NCI-H1417 (cell line): ENCODE measurements at regions not wholly inside any gene's neighbourhood (a gene's known extent, or its start where the extent isn't known, plus 50 kb on each side); places are given as distances from the start of the nearest gene placed in this dataset.

Experiments used
- DNase-seq, 3 experiments: peaks; one replicate each; lab custom pipeline; 2025; lab: John Stamatoyannopoulos, UW

DNA sequence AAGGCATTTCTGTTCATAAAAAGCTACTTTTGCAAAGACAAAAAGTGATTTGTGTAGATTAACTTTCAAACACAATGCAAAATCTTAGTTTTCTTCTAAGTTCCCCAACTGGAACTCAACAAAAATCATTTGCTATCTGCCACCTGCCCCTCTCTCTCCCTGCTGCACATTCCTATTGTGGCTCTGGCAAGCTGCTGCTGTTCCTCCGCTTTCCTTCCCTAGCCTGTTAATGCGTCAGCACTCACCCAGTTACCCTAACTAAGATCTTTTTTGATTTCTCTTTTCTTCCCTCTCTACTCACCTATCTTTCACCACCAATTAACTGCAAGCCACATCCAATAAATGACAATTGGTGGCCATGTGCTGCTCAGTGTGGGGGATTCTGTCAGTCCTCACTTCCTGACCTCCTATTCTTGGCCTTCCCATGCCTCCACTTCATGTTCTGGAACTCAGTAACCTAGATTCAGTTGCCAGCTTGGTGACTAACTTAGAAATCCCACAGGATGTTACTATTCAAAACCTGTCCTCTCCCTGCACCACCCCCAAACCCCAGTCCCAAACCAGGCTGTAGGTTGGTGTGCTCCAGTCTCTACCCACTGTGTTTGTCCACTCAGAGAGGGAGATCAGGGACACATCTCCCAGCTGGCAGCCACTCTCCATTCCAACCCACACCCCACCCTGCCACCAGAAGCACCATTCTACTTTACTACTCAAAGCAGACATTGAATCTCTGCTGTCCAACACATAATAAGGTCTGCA lies 140.2 kb upstream of the CTTNBP2 start:
- DNase-seq: no peak

DNA sequence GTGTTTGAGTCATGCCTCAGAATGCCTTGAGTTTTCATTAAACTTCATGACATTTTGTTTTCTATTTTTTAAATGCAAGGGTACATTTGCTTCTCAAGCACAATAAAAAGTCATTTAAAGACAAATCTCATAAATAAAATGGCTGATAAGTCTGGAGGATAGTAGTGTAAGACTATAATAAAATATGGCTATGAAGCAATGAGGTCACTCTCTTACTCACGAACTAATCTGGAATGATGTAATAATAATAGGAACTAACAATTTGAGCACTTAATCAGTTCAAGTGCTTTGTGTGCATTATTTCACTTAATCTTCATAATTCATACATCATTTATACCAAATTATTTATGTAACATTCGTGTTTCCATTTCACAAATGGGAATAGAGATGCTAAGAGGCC lies 149.3 kb upstream of the CTTNBP2 start:
- DNase-seq: no peak

DNA sequence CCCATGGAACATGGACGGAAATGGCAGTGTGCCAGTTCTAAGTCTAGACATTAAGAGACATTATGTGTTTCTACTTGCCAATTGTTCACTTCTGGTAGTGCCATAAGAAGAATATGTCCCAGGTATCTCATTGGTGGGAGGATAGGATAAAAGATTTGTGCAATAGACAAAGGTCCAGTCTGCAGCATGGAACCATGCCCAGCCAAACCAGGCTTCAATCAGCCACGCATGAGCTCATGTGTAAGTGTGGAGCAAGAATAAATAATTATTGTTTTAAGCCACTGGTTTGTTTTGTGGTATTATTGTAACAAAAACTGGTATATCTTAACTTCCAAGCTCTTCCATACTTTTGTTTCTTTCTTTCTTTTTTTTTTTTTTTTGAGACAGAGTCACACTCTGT lies 153.6 kb upstream of the CTTNBP2 start:
- DNase-seq: no peak

DNA sequence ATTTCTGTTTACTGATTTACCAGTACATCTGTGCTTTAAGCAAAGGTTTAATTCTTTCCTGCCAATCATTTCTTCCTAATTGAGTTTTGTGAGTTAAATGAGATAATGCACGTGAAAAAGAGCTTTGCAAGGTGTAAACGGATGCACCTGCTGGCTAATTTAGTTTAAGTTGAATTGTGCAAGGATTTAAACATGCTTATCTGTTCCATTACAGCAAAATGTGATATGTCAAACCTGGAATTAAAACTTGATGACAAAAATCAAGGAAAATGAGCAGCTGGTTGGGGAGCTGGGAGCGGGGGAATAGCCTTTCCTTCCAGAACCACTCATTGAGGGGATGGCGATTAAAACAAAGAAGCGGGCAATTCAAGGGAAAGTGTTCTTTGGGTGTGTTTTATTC lies 155.0 kb upstream of the CTTNBP2 start:
- DNase-seq: no peak

DNA sequence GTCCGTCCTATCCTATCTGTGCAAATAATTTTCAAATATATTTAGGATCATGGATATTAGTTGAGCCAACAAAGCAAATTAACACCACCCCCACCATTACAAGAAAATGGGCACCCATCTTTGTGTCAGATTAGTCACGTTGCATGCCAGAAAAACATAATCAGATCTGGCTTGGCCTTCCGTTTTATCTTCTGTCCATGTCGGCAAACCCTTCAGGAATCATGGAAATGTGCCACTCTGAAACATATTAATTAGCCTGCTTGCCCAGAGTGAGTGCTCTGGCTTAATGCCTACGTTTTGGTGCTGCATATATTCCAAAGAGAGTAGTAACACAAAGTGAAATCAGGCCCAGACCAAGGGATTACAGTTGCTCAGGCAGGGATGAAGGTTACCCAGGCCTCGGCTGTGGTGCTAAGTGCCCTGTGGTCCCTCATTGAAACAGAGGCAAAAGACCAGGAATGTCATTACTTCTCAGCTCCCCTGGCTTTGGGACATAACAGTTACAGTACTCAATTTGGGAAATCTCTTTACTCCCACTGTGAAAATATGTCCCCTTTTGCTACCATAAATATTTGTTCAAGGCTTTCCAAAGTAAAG lies 154.0 kb upstream of the LSM8 start:
- peak in 1 of 3 experiments; percentile 42 for DNase-seq

DNA sequence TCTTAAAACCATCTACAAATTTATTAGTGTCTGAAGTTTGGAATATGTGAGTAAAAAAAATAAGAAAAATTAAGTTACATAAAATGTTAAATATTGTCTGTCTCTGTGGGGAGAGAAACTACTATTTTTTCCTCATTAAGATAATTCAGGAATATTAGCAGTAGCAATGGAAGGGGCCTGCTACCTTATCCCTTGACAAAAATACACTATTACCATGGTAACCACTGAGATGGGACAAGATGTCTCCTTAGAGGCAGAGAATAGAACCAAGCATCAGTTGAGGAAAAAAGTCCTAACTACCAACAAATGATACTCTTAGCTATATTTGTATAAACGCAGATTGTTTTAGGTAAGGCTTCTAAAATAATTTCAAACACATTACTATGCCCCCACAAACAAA lies 150.7 kb upstream of the LSM8 start:
- DNase-seq: no peak

DNA sequence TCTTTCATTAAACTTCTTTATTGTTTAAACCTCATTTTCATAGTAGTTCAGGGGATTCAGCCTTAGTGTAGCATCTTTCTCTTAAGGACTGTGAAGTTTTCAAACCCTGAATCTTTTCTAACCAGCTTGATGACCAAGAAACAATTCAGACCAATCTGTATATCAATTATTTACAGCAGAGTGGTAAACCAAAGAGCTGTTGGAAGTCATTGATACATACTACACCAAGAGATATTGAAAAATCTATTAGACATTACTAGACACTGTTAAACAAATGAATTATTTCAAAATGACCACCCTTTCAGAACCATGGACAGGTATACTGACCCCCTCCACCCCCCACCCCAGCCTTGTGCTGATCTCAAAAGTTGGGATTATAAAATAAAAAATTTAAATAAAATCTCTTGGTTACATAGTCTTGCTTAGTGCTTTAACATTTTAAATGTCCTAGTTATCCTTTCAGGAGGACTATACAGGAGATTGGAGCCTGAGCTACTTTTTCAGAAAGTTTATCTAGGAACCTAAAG lies 143.9 kb upstream of the LSM8 start:
- no peak for DNase-seq

DNA sequence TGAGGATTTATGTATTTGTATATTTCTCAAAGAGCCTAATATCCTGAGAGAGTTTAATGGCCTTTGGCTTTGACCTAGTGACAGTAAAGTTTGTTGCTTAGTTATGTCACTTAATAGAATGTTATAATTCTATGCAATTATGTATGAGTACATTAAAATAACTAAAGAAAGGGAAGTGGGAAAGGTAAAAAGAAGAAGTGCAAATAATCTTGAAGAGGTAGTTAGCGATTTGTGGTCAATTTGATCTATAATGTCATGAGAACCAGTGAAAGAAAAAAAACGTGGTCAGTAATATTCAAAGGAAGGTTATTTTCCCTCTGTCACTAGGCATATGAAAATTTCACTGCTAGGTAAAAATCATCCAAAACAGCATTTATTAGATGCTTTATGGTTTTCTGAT lies 143.4 kb upstream of the LSM8 start:
- DNase-seq: no peak

DNA sequence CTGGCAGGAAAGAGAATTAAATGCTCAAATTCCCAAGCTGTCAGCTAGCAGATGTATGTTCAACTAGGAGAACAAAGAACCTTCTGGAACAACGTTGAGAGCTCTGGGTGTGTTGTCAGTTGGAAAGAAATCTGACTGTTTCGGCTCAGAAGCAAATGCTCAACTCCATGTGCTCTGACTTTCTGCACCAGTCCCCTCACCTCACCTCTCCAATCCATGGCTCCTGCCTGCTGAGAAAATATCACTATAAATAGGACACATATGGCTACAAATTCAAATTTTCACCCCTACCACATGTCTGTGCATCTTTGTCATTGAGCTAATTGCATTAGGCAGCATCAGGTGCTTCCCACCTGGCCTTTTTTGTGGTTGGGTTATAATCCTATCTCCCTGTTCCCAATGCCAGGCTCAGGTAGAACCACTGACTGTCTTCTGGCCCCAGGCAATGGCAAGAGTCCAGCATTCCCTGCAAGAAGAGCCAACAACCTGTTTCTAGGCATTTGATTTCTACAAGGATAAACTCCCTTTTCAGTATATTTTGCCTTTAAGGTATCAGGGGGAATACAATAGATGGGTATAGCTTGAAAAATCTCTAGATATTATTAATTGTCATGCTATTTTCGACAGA lies 142.6 kb upstream of the LSM8 start:
- DNase-seq: peak in 2 of 3 experiments; percentile 14 to 51

DNA sequence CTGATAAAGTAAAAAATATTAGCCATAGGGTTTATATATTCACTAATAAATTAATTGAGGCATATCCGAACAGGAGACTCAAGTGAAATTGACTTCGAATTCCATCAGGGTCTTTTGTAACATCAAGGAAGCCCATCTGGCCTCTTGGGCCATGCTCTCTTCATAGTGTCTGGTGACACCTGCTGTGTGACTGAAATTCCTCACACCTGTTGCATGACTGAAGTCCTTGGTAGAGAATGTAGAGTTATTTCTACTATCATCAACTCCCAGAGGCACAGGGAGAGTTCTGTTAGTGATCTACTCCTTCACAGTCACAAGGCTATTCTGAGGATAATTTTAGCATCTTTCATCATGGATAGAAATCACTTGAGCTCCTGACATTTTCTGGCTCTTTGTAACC lies 138.3 kb upstream of the LSM8 start:
- DNase-seq: no peak

DNA sequence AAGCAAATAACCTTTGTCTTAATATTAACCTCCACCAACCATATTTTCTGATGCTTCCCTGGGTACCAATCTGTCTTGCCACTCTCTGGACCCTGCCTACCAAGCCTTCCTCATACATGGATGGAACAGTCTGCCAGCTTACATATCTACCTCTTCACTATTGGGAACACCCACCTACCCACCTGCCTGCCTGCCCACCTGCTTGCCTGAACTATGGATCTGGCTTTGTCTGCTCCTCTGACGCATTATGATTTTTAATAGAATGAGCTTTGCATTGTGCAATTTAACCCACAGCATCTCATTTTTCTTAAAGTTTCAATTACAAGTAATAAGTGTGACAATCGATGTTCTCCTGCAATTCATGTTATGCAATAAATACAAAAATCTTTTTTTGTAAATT lies 137.9 kb upstream of the LSM8 start:
- DNase-seq: no peak

DNA sequence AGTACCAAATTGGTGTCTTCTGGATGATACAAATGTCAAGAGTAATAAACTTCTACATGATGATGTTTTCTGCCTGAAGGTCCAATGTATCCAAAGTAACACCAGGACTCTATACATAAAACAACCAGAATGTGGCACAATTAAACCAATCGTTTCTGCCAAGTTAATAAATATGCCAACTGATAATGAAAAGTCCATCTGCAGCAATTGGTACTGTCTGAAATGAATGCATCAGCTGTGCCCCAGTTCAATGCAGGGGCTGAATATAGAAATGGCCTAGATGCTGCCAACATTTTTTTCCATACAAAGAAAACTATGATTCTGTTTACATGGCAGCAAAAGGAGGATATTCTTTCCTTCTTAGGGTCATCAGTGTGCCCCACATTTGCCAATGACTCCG lies 137.2 kb upstream of the LSM8 start:
- DNase-seq: no peak

DNA sequence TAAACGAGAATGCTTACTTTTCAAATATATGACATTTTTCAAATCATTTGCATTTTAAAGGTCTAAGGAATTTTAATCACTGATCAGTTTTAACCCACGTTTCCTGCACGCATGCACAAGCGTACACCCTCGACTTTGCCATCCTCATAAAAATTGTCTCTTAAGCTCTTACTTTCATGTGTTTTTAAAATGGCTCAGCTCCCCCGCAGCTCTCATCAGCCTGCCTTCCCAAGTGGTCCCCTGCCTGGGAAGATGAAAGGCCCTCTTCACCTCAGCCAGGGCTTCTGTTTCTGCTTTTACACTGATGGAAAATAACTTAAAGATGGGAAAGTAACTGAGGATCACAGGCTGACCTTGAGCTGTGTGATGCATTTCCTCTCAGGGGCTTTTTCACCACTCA lies 131.6 kb upstream of the LSM8 start:
- DNase-seq: peak in 1 of 3 experiments; percentile 36

DNA sequence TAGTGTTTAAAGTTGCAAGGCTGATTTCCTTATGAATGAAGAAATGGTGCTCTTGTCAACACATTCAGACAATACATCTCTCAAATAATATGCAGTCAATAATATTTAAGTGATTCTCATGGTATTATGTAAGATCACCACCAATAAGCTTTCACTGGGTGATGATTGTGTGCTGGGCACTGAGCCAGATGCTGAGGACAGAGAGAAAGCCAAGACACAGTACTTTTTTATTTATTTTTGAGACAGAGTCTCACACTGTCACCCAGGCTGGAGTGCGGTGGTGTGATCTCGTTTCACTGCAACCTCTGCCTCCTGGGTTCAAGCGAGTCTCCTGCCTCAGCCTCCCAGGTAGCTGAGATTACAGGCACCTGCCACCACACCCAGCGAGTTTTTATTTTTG lies 130.6 kb upstream of the LSM8 start:
- DNase-seq: peak; percentile 24 to 72 (median 38)

DNA sequence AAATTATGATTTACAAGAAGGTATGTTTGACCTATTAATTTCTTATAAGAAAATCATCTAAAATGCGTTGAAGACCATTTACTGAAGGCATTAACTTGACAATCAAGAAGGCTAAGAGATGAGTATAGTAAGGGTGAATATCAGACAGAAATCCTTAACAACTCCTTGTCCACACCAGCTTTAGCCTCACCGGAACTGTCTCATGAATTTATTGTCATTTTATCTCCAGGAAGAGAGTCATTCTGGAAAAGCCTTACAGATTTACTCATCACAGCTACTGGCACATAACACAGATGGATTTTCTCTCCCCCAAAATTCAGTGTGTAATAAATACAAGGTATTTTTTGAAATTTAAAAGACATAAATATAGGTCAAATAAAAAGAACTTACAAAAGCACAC lies 129.4 kb upstream of the LSM8 start:
- DNase-seq: no peak

DNA sequence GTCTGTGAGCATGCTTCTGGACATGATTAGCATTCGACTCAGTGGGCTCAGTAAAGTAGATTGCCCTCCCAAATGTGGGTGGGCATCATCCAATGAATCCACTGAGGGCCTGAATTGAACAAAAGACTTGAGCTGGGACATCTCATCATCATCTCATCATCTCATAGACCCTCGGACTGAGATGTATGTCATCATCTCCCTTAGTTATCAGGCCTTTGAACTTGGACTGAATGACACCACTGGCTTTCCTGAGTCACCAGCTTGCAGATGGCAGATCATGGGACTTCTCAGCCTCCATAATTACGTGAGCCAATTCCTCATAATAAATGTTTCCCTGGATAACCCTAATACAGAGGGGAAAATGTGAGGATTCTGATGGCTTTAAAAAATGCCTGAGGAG lies 128.3 kb upstream of the LSM8 start:
- no peak for DNase-seq

DNA sequence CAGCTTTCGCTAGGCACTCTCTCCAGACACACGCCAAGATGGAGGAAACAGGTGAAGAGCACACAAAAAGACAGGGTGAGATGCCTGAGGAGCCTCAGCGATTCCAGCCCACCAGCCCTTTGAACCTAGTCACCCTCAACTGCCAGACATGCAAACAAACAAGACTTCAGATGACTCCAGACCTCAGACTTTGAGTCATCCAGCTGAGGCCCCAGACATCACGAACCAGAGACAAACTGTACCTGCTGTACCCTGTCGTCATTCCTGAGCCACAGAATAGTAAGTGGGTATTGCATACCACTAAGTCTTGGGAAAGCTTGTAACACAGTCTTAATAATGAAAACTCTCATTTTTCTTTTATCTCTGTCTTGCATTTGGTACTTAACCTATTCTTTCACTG lies 126.6 kb upstream of the LSM8 start:
- DNase-seq: no peak

DNA sequence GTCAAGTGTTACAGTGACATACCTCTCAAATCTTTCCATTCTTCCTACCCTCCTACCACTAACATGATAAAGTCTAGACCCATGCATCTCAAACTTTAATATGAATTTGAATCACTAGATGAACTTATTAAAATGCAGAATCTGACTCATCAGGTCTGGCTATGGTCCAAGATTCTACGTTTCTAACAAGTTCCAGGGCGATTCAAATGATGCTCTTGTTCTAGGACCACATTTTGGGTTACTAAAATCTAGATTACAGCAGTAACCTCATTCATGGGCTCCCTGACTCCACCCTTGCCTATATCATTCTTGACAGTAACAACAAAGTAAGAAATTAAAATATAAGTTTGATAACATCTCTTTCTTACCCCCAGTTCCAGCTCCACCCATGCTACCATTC lies 124.8 kb upstream of the LSM8 start:
- DNase-seq: no peak

DNA sequence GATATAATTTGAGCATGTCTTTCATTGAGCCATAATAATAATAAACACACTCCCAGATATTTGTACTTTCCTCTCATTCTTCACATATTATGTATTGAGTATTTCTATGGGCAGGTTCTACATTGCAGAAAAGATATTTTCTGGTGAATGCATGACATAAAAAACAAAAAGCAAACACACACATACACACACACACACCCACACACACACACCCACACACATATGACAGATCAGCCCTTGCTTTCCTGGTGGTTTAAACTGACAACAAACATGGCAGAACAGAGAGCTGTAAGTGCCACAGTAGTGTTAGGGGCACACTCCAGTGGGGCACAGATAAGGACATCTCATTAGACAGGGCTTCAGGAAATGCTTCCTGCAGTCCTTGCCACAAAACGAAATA lies 123.3 kb upstream of the LSM8 start:
- no peak for DNase-seq

DNA sequence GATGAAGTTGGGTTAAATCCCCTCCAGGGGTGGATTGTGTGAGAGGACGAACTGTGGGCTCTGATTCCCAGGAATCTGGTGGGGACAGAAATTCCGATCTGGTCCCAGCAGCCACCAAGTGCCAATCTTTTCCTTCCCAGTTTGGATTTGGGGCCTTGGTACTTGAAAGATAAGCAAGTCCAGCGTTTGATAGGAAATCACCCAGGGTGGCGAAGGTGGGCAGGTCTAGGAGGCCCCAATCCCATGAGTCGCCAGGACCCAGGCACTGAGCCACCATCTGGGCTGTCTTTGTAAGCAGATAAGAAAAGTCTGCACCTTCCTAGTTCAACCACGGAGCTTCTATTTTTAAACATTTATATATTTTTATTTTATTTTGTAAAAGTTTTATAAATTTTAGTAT lies 122.6 kb upstream of the LSM8 start:
- DNase-seq: no peak

DNA sequence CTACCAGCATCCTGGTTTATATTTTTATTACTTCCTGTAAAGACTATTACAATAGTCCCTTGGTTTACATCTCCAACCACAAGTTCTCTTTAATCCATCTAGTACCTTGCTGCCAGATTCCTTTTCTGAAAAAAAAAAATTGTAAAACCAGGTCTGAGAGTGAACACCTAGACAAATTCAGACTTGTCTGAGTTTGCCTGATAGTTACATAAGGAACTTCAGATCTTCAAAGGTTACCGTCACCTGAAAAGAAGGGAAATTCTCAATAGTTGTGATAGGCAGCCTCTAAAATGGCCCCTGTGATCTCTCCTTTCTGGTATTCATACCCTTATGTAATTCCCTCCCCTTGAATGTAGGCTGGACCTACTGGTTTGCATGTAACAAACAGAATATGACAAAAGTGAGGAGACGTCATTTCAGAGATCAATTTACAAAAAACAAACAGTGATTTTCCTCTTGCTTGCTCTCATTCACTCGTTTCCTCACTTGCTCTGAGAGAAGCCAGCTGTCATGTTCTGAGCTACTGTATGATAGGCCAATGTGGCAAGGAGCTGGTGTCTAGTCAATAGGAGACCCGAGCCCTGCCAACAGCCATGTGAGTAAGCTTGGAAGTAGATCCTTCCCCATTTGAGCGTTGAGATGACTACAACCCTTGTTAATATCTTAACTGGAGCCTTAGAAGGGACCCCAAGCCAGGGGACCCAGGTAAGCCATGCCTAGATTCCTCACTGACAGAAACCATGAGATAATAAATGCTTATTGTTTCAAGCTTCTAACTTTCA lies 110.9 kb upstream of the LSM8 start:
- DNase-seq: peak in 1 of 3 experiments; percentile 16

DNA sequence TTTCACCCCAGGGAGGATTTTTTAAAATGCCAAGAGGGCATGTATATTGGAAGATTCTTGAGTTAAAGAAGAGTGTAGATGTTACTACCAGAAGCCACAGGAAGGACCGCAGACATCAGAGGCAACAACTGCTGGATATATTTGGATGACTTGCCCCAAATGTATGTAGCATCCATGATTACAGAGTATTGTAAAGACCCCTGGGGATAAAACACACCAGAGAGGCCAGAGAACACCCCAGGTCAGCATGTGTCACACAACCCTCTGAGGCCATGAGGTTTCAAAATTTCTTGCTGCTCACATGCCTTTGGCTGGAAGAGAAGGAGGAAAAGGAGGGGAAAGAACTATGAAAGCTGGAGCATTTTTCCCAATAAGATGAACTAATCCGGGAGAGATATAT lies 108.0 kb upstream of the LSM8 start:
- DNase-seq: no peak

DNA sequence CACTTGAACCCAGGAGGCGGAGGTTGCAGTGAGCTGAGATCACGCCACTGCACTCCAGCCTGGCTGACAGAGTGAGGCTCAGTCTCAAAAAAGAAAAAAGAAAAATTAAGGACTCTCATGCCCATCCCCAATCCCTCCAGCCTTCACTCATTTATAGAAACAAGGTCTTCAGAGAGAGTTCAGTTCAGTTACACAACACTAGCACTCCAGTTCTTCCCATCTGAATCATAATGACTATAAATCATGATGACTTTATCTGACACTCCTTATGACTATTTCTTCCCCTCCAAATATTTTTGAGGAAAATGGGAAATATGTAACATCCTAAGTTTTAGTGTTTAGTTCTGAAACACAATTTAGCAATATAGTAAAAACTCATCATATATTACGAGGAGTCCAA lies 107.4 kb upstream of the LSM8 start:
- DNase-seq: no peak
